ENCODE measurements at regions not wholly inside any gene's neighbourhood (a gene's known extent, or its start where the extent isn't known, plus 50 kb on each side); places are given as distances from the start of the nearest gene placed in this dataset.
"Not testable (repeated sequence)": the region's sequence is repeated elsewhere in the genome, so short reads cannot be mapped to it uniquely, and the experiment has no call there.

DNA sequence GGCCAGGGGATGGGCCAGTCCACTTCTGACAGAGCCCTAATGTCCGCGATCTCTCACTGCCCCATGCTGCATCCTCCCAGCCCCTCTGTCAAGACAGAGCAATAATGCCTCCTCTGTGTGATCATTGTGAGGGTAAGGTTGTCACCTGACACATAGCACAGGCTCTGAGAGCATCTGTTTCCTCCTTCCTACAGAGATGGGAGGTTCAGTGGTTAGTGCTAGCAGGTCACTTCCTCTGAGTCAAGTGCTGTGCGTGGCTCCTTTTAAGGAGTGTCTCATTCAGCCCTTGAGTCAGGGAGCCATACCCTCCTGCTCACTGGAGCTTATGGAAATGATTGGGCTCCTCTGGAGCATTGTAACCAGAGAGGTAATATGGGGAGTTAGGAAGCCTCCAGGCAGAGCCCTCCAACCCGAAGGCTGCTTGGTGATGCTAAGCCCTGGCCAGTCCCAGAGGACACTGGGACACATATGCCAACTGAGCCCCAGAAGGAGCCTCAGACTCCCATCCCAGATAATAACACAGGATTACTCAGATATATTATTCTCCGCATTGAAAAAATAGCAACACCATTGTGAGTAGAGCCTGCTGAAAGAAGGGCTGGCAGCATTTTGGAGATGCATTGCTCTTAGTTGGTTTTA is 189.0 kb downstream of the GALNT1 start:
- no peak for DNase-seq

GRCh38 chr18:35771172-35771571 is 189.6 kb downstream of the GALNT1 start:
- DNase-seq, result no peak

GRCh38 chr18:35775887-35776286 is 194.3 kb downstream of the GALNT1 start:
- no peak for DNase-seq

DNA sequence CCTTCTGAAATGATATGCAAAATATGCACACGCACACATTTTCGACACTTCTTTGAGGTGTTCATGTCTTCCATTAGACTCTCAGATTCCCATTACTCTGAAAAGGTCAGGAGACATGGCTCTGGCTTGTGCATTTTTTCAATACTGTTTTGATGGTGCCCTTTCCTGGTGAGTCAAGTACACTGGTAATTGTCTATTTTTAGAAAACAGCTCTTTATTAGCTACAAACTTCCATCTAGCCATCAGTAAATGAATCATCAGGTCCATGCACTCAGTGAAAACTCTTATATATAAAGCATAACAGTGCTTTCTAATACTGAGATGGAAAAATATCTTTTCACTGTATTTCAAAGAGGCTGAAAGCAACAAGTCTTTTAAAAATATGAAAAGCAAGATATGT is 194.9 kb downstream of the GALNT1 start:
- no peak for DNase-seq

DNA sequence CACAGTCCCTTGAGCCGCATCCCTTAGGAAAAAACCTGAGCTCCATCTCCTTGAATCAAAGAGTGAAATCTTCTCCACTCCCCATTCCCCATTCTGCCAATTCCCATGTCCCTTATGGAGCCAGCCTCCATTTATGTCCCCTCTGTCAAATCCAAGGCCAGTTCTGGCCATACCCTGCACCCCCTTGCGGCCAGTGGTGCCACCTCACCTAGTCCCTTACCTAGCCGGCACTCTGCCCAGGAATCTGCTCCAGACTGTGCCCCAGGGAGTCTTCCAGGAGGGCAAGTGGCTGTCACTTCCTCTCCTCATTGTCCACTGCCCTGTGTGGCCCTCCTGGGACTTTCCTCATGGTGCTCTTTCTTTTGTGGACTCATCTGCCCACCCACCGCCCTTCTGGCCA is 195.4 kb upstream of the RMP24 start:
- DNase-seq, result no peak

DNA sequence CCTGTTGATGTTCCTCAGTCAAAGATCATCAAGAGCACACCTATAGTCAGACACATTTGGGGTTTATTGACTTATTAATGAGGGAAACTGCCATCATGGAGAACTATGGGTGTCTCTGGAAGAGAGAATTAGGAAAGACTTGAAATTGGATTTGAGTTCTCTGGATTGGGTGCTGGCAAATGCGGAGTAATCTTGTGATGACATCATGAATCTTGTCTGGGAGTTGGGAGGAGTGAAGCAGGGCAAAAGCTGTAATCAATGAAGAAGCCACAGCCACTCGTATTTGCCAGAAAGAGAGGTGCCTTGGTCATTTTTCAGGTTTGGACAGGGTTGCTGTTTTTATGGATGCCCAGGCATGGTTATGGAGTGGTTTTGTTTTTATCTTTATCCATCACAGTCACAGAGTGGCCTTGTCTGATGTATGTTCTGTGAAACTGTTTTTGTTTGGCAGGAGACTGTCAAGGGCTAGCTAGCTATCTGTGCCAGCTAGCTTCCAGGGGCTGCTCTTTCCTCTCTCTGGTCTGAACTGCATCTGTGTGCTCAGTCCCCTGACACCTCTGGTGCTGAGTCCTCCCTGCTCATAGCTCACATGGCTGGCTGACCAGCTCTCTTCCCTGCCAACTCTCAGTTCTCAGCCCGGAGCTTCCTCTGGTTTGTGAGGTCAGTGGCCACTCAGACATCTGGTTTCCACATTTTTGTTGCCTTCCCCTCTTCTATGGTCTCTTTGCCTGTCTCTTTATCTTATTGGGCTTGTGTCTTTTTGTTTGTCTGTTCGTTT is 193.4 kb upstream of the RMP24 start:
- no peak for DNase-seq

DNA sequence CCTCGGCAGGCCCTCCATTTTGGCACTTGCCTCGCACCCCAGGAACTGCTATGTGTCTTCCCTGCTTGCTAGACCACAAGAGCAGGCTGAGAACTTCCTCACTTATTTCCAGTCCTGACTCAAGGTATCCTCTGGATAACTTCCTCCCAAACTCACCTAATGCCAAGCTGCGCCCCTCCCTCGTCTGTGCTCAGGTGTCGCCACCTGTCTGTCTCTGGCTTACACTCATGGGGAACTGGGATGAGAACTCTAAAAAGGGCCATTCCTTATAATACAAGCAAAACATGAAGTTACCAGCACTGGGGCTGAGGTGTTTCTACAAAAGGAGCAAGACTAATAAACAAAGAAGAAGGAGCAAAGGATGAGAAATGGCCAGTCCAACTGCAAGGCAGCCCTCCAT is 191.5 kb upstream of the RMP24 start:
- DNase-seq, result no peak

DNA sequence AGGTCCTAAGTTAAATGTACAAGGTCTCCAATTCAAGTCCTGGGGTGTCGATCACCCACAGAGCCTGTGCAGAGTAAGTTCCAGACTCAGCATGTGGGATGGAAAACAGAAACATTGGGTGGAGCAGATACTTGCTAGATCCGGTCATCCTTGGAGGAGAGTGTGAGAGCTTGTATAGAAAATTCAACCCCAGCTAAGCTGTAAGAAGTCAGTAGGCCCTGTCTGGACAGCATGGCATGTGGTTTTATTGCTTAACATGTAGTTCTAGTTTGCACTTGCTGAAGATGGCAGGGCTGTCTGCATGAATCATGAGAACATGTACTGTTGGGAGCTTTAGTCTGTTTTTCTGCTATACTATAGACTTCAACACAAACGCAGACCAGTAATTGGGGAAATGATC is 189.6 kb upstream of the RMP24 start:
- DNase-seq, result no peak

GRCh38 chr18:35786365-35787042 is 186.0 kb upstream of the RMP24 start:
- no peak for DNase-seq

- DNase-seq, result no peak
These were observed 182.9 kb upstream of the RMP24 start for GRCh38 chr18:35789543-35789942.

- DNase-seq, result no peak
These were observed 174.5 kb upstream of the RMP24 start for GRCh38 chr18:35797948-35798347.

DNA sequence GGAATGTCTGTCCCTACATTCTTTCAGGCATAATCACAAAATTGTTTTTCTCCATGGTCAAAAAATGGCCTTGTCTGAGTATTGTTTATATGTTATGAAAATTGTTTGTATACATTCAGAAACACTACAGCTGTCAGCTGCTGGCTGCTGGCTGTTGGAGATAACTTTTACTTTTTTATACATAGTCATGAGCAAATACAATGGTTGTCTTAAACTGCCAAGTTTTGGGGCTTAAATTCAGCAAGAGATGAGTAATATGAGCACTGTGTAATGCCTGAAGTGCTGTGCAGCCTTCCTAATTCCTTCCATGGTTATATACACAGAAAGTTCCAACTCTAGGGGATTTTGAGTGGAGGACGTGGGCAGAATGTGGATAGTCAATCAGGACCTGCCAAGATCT is 168.9 kb upstream of the RMP24 start:
- no peak for DNase-seq

GRCh38 chr18:35804377-35804776 is 168.1 kb upstream of the RMP24 start:
- DNase-seq, result no peak

DNA sequence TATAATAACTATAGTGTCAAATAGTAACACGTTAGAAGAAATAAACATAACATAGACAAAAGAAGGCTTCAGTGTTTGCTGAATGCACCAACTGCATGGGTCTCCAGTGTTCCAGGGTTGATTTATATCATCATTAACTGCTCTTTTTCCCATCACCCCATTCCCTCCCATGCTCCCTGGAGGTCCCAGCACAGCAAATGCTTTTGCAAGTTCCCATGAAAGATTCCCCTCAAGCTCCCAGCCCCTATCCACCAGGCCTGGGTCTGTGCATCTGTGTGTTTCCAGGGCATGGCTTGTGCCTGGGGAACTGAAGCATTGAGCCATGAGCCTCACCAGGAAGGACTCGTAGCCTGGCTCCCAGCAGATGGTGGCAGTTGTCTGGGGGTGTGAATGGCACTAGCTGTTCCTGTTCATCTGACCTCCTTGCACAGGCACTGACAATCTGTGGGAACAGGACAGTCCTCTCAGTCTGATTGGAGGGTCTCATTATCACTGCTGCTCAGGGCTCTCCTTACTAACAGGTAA is 164.6 kb upstream of the RMP24 start:
- DNase-seq, result no peak

DNA sequence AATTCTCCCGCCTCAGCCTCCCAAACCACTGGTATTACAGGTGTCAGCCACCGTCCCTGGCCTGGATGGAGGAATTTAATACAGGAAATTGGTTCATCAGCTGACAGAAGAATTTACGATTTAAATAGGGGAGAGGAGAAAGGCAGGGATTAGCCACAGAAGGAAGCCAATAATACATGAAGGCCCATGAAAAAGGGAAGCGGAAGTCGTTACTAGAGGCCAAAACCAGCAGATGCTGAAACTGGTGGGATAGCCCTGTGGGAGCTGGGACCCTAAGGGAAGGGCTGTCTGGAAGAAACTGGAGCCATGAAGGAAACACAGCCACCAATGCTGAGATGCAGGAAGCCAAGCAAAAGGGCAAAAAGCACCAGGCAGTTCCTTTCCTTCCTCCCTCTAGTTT is 163.7 kb upstream of the RMP24 start:
- no peak for DNase-seq

- no peak for DNase-seq
These were observed 162.0 kb upstream of the RMP24 start for GRCh38 chr18:35810520-35810919.

DNA sequence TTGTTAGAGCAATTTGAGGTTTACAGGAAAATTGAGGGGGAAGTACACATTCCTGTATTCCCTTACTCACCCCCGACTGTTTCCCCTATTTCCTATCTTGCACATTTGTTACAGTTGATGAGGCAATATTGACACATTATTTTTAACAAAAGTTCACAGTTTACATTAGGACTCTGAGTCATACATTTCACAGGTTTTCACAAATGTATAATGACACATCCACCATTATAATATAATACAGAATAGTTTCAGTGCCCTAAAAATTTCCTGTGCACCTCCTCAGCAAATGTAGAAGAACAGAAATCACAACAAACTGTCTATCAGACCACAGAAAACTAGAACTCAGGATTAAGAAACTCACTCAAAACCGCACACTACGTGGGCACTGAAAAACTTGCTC is 160.6 kb upstream of the RMP24 start:
- DNase-seq, result no peak

DNA sequence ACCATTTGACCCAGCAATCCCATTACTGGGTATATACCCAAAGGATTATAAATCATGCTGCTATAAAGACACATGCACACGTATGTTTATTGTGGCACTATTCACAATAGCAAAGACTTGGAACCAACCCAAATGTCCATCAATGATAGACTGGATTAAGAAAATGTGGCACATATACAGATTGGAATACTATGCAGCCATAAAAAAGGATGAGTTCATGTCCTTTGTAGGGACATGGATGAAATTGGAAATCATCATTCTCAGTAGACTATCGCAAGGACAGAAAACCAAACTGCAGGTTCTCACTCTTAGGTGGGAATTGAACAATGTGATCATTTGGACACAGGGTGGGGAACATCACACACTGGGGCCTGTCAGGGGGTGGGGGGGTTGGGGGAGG is 157.5 kb upstream of the RMP24 start:
- not testable (repeated sequence) for DNase-seq

DNA sequence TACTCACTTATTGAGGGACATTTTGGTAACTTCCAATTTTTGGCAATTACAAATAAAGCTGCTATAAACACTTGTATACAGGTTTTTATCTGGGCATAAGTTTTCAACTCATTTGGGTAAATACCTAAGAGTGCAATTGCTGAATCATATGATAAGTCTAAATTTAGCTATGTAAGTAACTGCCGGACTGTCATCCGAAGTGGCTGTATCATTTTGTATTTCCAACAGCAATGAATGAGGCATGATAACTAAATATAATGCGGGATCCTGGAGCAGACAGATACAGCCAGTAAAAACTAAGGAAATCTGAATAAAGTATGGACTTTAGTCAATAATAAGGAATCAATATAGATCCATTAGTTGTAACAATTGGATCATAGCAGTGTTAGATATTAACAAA is 156.5 kb upstream of the RMP24 start:
- no peak for DNase-seq

- DNase-seq, result no peak
These were observed 154.7 kb upstream of the RMP24 start for GRCh38 chr18:35817604-35818352.

- DNase-seq, result no peak
These were observed 154.2 kb upstream of the RMP24 start for GRCh38 chr18:35818353-35818667.

GRCh38 chr18:35822413-35822812 is 150.1 kb upstream of the RMP24 start:
- DNase-seq, result no peak

GRCh38 chr18:35826477-35826876 is 146.0 kb upstream of the RMP24 start:
- no peak for DNase-seq
